ENCODE measurements at regions not wholly inside any gene's neighbourhood (a gene's known extent, or its start where the extent isn't known, plus 50 kb on each side); places are given as distances from the start of the nearest gene placed in this dataset.

DNA sequence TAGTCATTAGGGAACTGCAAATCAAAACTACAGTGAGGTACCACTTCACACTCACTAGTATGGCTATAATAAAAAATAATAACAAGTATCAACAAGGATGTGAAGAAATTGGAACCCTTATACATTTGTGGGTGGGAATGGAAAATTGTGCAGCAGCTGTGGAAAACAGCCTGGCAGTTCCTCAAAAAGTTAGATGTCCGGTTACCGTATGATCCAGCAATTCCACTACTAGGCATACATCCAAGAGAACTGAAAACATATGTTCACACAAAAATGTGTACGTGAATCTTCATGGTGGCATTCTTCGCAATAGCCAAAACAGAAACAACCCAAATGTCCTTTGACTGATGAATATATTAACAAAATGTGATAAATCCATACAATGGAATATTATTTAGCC is 187.9 kb upstream of the LYSMD4 start:
- DNase-seq: no peak

DNA sequence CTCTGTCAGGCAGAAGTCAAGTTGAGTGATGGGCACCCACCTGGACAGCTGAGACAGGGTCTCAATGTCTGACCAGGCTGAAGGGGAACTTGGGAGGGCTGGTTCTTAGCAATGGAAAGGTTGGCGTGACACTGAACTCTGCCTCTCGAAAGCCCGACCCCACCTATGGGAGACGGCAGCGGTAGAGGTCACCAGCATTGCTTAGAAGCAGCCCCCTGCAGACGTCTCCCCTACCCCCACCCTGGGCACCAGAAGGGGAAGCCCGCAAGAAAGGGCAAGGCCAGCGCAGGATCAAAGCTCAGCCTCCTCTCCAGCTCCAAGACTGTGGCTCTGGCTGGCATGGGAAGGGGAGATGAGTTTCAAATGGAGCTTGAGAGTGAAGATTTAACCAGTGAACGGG is 184.8 kb upstream of the LYSMD4 start:
- DNase-seq: no peak

GRCh38 chr15:99917252-99917651 is 184.0 kb upstream of the LYSMD4 start:
- DNase-seq: no peak

DNA sequence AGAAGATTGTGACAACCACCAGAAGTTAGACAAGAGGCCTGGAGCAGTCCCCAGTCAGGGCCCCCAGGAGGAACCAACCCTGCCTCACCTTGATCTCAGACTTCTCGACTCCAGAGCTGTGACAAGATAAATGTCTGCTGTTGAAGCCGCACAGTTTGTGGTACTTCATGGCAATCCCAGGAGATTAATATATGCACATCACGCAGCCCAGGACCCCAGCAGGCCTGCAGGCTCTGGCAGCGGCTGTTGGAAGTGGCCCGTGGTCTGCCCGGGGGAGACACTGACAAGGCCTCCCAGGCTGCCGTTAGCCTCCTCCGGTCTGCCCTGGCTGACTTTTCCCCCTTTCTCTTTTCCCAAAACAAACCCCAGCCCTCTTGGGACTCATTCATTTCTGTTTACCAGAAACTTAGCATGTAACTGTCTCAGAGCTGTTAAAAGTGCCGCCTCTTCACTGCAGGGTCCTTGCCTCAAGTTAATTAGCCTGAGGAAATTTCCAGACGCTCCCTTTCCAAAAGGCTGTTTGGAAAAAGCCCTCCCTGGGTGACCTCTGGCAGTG is 183.5 kb upstream of the LYSMD4 start:
- DNase-seq: no peak

GRCh38 chr15:99914723-99915122 is 181.5 kb upstream of the LYSMD4 start:
- no peak for DNase-seq

GRCh38 chr15:99911816-99912215 is 178.6 kb upstream of the LYSMD4 start:
- DNase-seq: no peak

DNA sequence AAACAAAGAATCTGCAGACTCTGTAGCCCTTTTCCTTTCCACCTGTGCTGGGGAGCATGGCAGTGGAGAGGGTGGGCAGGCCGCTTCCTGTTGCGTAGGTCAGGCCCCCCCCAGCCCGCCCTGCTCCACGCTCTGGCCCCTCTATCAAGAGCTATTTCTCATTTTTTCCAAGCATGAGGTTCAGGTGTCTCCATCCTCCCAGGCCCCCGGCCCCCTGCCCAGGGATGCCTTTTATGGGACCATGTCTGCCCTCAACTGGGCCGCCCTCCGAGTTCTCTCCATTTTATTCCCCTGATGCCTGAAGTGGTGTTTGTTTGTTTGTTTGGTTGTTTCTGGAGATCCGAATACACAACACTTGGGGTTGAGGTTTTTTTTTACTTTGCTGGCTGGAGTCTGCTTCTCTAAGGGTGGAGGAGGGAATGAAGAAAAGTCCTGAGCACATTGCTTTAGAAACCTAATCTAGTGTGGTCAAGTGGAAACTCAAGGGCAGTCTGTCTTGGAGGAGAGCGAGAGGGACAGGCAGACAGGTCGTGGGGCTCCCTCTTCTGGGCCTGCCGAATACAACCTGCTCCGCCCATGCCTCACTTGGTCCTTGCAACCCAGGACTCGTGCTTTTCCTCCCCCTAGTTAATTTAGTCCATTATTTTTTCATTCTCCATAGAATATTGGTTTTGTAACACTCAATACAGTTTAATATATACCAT is 176.5 kb upstream of the LYSMD4 start:
- DNase-seq: no peak

- DNase-seq: no peak
These were observed 174.5 kb upstream of the LYSMD4 start for GRCh38 chr15:99907698-99908097.

DNA sequence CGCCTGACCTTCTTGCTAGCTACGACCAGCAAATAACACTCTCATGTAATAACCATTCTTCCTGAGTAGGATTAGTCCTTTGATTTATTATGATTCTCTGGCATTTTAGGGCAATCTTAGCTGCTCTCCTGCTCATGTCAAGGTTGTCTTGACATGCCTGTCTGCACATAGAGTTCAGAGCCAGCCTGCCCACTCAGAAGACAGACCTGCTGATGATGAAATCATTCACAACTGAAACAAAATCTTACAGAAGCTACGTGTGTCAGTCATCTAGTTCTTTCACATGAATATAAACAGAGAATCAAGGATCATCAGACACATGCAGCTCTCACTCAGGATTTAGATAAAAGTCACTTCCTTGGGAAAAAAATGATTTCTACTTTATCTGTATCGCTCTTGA is 173.6 kb upstream of the LYSMD4 start:
- no peak for DNase-seq

DNA sequence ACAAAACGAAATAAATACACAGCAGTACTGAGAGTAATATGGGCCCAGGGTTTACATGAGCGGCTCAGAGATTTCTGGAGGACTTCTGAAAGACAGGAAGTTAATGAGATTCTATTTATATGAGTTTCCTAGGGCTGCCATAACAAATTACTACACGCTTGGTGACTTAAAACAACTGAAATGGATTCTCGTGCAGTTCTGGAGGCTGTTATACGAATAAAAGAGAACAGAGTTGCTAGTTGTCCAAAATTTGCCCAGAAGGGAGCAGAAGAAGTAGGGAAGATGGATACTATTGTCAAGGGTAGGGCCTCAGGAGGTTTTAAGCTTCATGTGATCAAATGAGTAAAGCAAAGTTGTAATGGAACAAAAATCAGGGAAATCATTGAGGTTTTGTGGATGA is 173.1 kb upstream of the LYSMD4 start:
- DNase-seq: no peak

- peak; percentile 6 for DNase-seq
These were observed 169.2 kb upstream of the LYSMD4 start for GRCh38 chr15:99902248-99902928.

DNA sequence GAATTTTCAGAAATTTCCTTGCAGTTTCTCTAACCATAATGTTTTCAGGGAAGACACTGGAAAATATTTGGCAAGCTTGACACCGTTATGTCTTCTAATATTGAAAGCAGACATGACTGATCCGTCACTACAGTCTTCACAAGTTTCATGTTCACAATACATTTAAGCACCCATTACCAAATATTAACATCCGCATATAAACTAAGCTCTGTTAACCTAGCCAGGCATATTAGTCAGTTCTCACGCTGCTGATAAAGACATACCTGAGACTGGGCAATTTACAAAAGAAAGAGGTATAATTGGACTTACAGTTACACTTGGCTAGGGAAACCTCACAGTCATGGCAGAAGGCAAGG is 162.7 kb upstream of the LYSMD4 start:
- no peak for DNase-seq

- DNase-seq: no peak
These were observed 162.1 kb upstream of the LYSMD4 start for GRCh38 chr15:99895189-99895955.

DNA sequence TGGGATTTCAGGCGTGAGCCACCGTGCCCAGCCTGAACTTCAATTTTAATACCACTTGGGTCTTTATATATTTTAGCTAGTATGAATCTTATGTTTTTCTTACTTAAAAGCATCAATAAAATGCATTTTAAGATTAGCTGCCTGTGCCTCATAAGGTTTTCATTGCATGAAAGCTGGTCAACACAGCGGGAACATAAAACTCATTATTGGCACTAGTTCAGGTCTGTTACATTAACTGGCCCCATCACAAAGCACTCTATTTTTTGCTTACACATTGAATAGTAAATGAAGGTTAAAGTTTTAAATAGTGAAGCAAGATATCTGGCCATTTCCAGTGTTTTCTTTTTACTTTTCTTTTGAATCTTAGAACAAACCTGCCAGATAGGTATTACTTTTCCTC is 145.6 kb upstream of the LYSMD4 start:
- no peak for DNase-seq

GRCh38 chr15:99873451-99873850 is 140.2 kb upstream of the LYSMD4 start:
- no peak for DNase-seq

GRCh38 chr15:99863550-99864198 is 130.4 kb upstream of the LYSMD4 start:
- no peak for DNase-seq

- no peak for DNase-seq
These were observed 124.6 kb upstream of the LYSMD4 start for GRCh38 chr15:99857836-99858235.

GRCh38 chr15:99850517-99850916 is 117.3 kb upstream of the LYSMD4 start:
- DNase-seq: no peak

GRCh38 chr15:99845009-99845408 is 111.8 kb upstream of the LYSMD4 start:
- DNase-seq: peak; percentile 75

GRCh38 chr15:99844150-99844549 is 110.9 kb upstream of the LYSMD4 start:
- DNase-seq: peak; percentile 9

DNA sequence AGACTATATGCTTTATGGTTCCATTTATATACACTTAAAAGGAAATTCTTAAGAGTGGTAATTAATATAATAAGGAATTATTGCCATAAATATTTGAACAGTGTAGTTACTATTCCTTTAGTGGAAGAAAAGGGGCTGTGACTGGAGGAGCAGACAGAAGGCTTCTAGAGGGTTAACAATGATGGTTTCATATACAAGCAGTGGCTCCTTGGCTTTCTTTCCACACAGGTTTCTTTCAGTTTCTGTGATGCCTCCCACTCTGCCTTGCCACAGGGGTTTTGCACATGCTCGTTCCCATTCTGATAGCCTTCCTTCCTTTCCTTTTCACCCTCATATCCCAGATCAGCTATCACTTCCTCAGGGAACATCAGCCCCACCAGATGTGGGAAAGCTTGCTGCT is 108.8 kb upstream of the LYSMD4 start:
- DNase-seq: no peak

DNA sequence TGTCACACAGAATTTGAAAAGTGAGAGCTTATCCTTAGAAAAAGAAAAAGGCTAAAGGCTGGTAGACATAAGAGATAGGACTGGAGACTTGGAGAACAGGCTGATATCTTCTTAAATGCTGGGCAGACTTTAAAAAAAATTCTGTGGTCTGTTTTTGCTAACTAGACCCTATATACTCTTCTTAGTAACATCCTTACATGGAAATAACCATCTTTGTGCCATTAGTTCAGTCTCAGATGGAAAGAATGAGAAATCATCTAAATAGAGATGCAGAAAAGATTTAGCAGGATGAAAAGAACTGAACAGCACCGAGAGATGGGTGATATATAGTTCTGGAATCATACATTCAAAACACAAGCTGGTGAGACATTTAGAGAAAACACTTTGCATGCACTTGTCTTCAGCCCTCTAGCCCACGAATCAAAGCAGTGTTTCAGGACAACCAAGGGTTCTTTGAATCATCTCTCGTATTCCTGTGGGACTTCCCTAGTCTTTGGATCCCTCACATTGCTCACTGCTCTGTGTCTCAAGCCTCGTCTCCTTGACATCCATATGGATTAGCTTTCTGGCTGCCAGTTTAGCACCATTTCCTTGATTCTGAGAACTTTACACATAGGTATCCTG is 93.0 kb upstream of the LYSMD4 start:
- DNase-seq: no peak

DNA sequence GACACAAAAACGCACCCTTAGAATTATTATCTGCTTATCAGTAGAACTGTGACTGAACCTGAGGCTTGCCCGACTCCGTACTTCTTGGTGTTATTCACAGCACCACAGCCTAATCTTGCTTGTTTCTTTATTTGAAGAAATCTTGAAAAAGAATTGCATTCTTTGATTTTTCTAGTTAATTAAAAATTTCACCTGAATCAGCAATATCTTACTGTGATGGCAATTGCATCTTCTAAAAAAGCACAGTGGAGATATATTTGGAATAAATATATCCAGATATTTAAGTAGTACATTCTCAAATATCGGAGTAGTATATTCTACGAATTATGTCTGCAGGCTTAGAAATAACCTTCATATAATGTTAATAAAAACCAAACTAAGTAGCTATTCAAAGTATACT is 90.1 kb upstream of the LYSMD4 start:
- DNase-seq: no peak

Data from NCI-H226 (cell line).